Thymus (tissue), 11 donors: ENCODE measurements at regions not wholly inside any gene's neighbourhood (a gene's known extent, or its start where the extent isn't known, plus 50 kb on each side); places are given as distances from the start of the nearest gene placed in this dataset.
A peak's percentile ranks its signal among the peaks of the same experiment; 100 is the strongest.

ENCODE experiments used
- DNase-seq, 9 donors: peaks; one replicate each; pipeline ENCODE4 v3.0.0-alpha.2; 2013; ENCODE audit warnings: low spot score in 9 of 9, low read depth in 6 of 9, missing footprints in 1 of 9
- H3K27ac ChIP-seq, 2 donors: one replicate each; pipeline ENCODE4 v1.5.1; 2013; ENCODE audit warnings: control low read depth in 1 of 2, low read depth in 1 of 2, low read length in 1 of 2, mild to moderate bottlenecking in 1 of 2, moderate library complexity in 1 of 2
- H3K27me3 ChIP-seq, 2 donors: one replicate each; pipeline ENCODE4 v1.5.1; 2013; ENCODE audit warnings: low read length in 1 of 2; ENCODE audit not compliant: control insufficient read depth in 2 of 2, insufficient read depth in 1 of 2
- H3K36me3 ChIP-seq, 2 donors: one replicate each; pipeline ENCODE4 v1.5.1; 2013; ENCODE audit warnings: low read length in 1 of 2, mild to moderate bottlenecking in 1 of 2, moderate library complexity in 1 of 2; ENCODE audit not compliant: control insufficient read depth in 2 of 2, insufficient read depth in 2 of 2
- H3K4me1 ChIP-seq, 2 donors: one replicate each; pipeline ENCODE4 v1.5.1; 2013; ENCODE audit warnings: low read length in 2 of 2; ENCODE audit not compliant: control insufficient read depth in 2 of 2, insufficient read depth in 2 of 2
- H3K4me3 ChIP-seq, 2 donors: one replicate each; pipeline ENCODE4 v1.5.1; 2013; ENCODE audit warnings: low read length in 2 of 2, control low read depth in 1 of 2, mild to moderate bottlenecking in 1 of 2
- H3K9me3 ChIP-seq, 2 donors: one replicate each; pipeline ENCODE4 v1.5.1; 2013; ENCODE audit warnings: low read length in 1 of 2, mild to moderate bottlenecking in 1 of 2; ENCODE audit not compliant: control insufficient read depth in 2 of 2, insufficient read depth in 1 of 2
- WGBS: extraction: QIAGEN DNeasy Blood & Tissue Kit; methylation state at CpG from one replicate; pipeline ENCODE4 v1.1.7; 2013; 5-methylcytosine and 5-hydroxymethylcytosine counted together
- donor health status: healthy.

DNA sequence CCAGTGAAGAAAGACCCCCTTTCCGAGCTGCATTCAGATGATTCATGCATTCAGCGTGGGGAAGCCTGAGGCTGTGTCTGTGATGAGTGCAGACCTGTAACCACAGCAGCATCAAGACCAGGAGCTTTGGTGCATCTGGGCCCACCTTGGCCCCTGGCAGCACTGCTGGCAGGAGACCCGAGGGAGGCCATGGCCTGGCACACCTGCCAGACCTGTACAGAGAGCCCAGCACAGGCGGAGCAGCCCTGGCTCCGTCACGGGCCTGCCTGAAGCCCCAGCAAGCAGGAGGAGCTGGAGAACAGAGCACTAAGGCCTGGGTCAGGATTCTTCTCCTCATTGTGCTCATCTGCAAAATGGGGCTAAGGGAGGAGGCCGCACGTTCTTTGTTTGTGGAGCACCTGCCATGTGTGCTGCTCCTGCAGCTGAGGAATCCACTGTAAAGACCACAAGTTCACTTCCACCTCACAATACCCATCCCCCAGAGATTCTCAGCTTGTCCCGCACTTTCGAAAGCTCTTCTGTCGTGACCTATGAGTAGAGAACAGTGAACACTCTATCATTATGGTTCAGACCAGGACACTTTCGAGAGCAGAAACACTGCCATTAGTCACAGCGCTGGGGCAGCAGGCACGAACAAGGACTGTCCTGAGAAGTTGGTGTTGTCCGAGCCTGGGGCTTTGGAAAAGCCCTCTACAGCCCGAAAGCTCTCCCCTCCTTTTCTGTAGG, 144.4 kb upstream of the CST7 start:
- Histone ChIP-seq H3K9me3 (no peaks in the 10 kb centered on the region), H3K36me3 (no peaks in the 10 kb centered on the region)
- 96% methylated on average over 16 of the region's 16 CpGs for WGBS

DNA sequence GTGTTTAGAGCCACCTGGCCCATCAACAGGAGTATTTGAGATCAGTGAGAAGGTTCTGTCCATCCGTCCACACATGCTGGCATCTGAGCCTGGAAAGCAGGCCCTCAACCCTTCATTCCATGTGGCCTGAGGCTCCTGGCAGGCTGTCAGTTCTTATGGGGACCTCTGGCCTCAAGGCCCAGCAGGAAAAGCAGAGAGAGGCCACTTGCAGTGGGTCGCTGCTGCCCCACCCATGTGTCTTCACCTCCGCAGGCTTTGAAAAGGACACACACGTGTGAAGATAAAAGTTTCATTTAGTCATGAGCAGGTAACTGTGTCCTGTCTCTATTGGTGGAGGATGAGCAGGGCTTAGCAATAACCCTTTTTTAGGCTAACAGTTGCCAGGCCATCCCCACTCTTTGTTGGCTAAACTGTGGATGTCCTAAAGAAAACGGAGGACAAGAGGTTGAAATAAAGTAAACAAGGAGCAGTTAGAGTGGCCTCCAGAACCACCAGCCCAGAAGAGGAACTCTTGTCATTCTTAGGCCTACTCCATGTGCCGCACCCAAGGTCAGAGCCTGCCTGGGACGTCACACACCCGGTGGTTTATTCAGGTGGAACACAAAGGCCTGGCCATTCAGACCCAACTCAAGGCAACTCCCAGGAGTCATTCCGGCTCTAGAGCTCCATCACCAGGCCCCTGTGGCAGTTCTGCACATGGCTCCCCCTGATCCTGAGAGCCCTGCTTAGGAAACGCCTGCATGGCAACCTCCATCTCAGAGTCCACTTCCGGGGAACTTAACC, 143.4 kb upstream of the CST7 start:
- H3K9me3 ChIP-seq = no peaks in the 10 kb centered on the region
- no peak overlapping the region for H3K4me3 ChIP-seq
- H3K36me3 ChIP-seq = no peaks in the 10 kb centered on the region
- no peaks in the 10 kb centered on the region for H3K4me1 ChIP-seq
- WGBS = 89% methylated on average over 11 of the region's 11 CpGs
- H3K27me3 ChIP-seq = no peaks in the 10 kb centered on the region
- no peak overlapping the region for H3K27ac ChIP-seq
- DNase-seq = no peak

More for the DNA sequence above, 144.4 kb upstream of the CST7 start:
- Histone ChIP-seq H3K4me3 (no peak overlapping the region), H3K27ac (no peak overlapping the region), H3K27me3 (no peaks in the 10 kb centered on the region), H3K4me1 (no peaks in the 10 kb centered on the region)
- no peak for DNase-seq

DNA sequence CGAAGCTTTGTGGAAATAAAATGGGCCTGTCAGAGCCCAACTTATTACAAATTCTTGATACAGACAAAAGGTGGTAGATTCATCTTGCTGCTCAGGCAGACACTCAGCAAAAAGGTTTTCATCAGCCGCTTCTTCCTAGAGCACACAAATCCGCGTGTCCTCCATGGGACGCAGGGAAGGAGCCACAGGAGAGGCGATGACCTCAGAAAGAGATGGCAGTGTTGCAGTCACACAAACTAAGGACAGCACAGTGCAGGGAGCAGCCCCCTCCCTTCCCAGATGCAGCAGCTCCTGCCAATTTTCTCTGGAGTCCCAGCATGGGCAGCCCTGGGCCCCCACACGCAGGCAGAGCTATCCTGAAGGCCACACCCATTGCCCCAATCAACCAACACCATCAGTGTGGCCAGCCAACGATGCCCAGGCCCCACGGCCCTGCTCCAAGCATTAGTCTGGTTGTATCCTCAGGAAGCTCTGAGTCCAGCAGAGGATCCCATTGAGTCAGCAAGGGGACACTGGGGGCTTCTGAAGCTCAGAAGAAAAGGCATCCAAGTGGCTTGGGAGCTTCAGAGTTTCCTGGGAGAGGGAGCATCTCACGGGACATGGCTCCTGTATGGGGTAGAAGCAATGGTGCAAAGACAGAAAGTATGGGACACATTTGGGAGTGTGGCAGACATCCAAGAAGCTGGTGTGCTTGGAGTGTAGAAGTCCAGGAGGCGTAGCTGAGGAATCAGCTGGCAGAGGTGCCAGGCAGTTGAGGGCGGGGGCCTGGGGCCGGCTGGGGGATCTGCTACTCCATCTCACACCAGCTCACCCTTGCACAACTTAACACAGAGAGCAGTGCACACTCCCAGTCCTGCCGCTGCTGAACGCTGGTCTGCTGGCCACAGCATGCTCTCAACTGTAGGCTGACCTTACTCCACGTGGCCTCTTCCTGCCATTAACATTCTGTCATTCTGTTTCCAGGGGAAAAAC, 142.1 kb upstream of the CST7 start:
- Histone ChIP-seq H3K4me3 (no peak overlapping the region), H3K9me3 (no peaks in the 10 kb centered on the region), H3K36me3 (no peaks in the 10 kb centered on the region), H3K4me1 (no peaks in the 10 kb centered on the region), H3K27ac (no peak overlapping the region), H3K27me3 (no peaks in the 10 kb centered on the region)
- WGBS = 95% methylated on average over 16 of the region's 16 CpGs
- DNase-seq = no peak

DNA sequence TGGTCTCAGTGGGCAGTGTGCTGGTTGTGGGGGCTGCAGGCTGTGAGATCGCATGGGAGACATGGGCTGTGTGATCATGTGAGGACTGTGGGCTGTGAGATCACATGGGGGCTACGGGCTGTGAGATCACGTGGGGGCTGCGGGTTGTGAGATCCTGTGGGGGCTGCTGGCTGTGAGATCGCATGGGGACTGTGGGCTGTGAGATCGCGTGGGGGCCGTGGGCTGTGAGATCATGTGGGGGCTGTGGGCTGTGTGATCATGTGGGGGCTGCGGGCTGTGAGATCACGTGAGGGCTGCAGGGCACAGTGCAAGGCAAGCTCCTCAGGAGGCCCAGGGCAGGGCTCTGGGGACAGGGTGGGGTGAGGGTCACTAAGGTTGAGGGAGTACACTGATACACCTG, 140.5 kb upstream of the CST7 start:
- no peaks in the 10 kb centered on the region for H3K4me1 ChIP-seq
- H3K36me3 ChIP-seq = no peaks in the 10 kb centered on the region
- peak in 2 of 9 donors; percentile 17 to 21 for DNase-seq
- WGBS = 88% methylated on average over 10 of the region's 10 CpGs
- H3K27ac ChIP-seq = no peak overlapping the region
- H3K27me3 ChIP-seq = no peaks in the 10 kb centered on the region
- no peak overlapping the region for H3K4me3 ChIP-seq
- H3K9me3 ChIP-seq = no peaks in the 10 kb centered on the region

DNA sequence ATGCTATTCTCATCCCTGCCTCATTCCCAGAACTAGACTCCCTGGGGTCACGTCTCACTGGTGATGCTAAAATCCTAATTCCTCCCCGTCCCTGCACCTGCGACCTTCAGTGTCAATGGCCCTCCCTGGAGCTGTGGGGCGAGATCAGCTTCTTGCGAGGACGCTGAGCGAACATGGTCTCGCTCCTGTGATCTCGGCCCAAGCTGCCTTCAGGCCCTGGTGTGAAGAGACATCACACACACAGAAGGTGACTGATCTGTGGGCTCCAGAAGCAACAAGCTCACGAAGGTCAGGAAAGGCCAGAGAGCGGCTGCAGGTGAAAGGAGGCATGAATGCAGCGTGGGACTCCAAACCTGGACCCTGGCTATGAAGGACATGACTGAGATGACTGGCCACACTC, 139.5 kb upstream of the CST7 start:
- H3K4me3 ChIP-seq = no peak overlapping the region
- H3K4me1 ChIP-seq = no peaks in the 10 kb centered on the region
- H3K27ac ChIP-seq = no peak overlapping the region
- 90% methylated on average over 12 of the region's 12 CpGs for WGBS
- no peaks in the 10 kb centered on the region for H3K27me3 ChIP-seq
- H3K9me3 ChIP-seq = no peaks in the 10 kb centered on the region
- DNase-seq = no peak
- H3K36me3 ChIP-seq = no peaks in the 10 kb centered on the region

DNA sequence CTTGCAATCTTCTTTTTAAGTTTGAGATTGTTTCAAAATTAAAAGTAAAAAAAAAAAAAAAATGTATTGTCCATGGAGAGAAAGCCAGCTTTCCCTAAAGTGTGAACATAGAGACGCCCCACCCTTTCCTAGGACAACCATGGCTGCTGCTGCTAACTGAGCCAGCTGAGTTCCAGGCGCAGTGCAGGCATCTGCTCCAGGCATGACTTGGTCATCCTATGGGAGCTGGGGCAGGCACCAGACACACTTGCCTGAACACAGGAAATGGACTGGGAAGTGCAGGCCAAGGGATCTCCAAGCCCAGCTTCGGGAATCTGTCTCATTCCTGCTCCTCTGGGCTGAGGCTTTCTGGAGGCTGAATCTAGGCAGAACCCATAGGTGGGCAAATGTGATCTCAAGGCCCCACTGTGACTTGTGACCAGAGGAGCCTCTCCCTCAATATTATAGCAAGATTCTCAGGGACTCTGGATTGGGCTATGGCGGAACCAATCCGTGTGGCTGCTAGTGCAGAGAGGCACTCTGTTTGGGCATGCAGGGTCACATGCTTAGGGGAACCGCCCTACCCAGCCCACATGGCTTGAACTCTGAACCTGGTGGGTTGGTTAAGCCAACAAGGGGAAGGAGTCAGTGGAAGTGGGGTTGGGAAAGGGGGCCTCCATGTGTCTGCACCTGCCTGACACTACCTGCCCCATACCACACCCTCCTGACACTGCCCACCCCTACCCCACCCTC, 138.2 kb upstream of the CST7 start:
- no peak overlapping the region for H3K4me3 ChIP-seq
- H3K9me3 ChIP-seq = no peaks in the 10 kb centered on the region
- H3K27me3 ChIP-seq = no peaks in the 10 kb centered on the region
- H3K27ac ChIP-seq = no peak overlapping the region
- WGBS = 98% methylated on average over 6 of the region's 6 CpGs
- H3K4me1 ChIP-seq = no peaks in the 10 kb centered on the region
- DNase-seq = no peak
- H3K36me3 ChIP-seq = no peaks in the 10 kb centered on the region

DNA sequence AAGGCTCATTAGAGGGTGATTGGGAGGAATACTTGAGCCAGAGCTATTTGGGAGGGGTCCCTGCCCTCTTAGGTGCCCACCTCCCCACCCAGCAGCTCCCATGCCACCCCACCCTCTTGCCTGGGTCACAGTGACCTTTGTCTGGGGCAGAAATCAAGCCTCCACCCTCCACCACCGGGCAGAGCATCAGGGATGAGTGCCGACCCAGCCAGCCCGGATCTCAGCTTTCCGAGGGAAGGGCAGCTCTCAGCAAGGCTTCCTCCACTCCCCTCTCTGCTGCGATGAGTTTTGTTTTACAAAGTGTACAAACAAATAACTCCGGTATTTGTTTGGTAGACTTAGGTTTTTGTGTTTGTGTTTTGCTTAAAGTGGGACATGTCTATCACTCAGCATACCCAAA, 136.7 kb upstream of the CST7 start:
- no peak overlapping the region for H3K27ac ChIP-seq
- H3K27me3 ChIP-seq = no peaks in the 10 kb centered on the region
- 90% methylated on average over 6 of the region's 6 CpGs for WGBS
- DNase-seq = no peak
- H3K36me3 ChIP-seq = no peaks in the 10 kb centered on the region
- no peaks in the 10 kb centered on the region for H3K4me1 ChIP-seq
- no peak overlapping the region for H3K4me3 ChIP-seq
- H3K9me3 ChIP-seq = no peaks in the 10 kb centered on the region

DNA sequence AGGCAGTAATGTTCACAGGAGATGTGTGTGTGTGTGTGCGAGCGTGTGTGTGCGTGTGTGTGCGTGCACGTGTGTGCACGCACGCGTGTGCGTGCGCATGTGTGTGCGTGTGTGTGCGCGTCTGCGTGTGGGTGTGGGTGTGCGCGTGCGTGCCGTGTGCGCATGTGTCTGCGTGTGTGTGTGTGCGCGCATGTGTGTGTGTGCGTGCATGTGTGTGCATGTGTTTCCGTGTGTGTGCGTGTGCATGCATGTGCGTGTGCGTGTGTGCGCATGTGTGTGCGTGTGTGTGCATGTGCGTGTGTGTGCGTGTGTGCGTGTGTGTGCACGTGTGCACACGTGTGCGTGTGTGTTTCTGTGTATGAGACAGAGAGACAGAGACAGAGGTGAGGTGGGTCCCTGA, 136.0 kb upstream of the CST7 start:
- Histone ChIP-seq H3K9me3 (no peaks in the 10 kb centered on the region), H3K27me3 (no peaks in the 10 kb centered on the region), H3K36me3 (no peaks in the 10 kb centered on the region), H3K4me1 (no peaks in the 10 kb centered on the region), H3K4me3 (no peak overlapping the region), H3K27ac (no peak overlapping the region)
- 90% methylated on average over 35 of the region's 35 CpGs for WGBS
- no peak for DNase-seq
